ENCODE measurements at regions not wholly inside any gene's neighbourhood (a gene's known extent, or its start where the extent isn't known, plus 50 kb on each side); places are given as distances from the start of the nearest gene placed in this dataset.

- intact Hi-C loops (cut with DNase I) = no loop called here
- Histone ChIP-seq H3K27me3 (no peaks in the 10 kb centered on the region), H3K36me3 (no peaks in the 10 kb centered on the region), H3K27ac (no peak overlapping the region), H3K4me3 (no peak overlapping the region), H3K4me1 (ENCODE audit: insufficient read depth) (no peaks in the 10 kb centered on the region), H3K9me3 (no peaks in the 10 kb centered on the region)
- 85 to 88% (median 88%) methylated on average over 6 of the region's 6 CpGs for WGBS, 3 donors
- TF ChIP-seq EP300 (IDR thresholded peaks at IDR 0.05) (no peak), POLR2A (IDR thresholded peaks at IDR 0.05) (no peak), CTCF (IDR thresholded peaks at IDR 0.05) (no peak)
- no peak for DNase-seq
Observed at GRCh38 chr2:64780041-64780440, 126.3 kb upstream of the SERTAD2 start.

DNA sequence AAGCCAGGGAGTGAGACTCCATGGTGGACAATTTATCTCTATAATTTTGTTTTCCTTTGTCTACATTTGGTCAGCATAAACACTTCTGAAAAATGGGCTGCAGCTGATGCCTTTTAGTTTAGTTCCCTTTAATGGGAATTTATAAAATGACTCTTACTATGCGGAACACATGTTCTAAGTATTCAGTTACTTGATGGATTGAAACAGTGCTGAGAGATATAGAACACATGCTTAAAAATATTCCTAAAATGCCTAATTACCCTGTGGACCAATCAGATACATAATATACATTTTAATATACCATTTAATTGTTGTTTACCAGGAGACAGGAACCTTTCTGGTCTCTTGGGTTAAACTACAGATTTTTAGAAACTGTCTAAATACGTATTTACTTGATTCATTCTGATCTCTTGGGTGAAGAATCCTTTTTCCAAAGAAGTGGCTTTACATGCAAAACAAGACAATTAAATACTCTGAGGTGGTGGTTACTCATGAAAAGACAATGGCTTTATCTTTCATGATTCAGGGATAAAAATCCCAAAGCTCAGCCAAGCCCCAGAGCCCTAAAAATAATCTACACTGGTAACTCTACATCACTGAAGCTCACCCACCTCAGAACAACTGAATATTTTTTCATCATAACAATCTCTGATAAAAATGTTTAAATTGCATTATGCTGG lies 128.1 kb upstream of the SERTAD2 start:
- intact Hi-C loops (cut with DNase I) = no loop called here
- no peaks in the 10 kb centered on the region for H3K4me1 ChIP-seq (ENCODE audit: insufficient read depth)
- no peaks in the 10 kb centered on the region for H3K9me3 ChIP-seq
- H3K4me3 ChIP-seq = no peak overlapping the region
- no peak overlapping the region for H3K27ac ChIP-seq
- H3K27me3 ChIP-seq = no peaks in the 10 kb centered on the region
- DNase-seq = no peak
- TF ChIP-seq POLR2A (IDR thresholded peaks at IDR 0.05) (no peak), EP300 (IDR thresholded peaks at IDR 0.05) (no peak), CTCF (IDR thresholded peaks at IDR 0.05) (no peak)
- no peaks in the 10 kb centered on the region for H3K36me3 ChIP-seq
- 90 to 96% (median 95%) methylated on average over 2 of the region's 2 CpGs for WGBS, 3 donors

DNA sequence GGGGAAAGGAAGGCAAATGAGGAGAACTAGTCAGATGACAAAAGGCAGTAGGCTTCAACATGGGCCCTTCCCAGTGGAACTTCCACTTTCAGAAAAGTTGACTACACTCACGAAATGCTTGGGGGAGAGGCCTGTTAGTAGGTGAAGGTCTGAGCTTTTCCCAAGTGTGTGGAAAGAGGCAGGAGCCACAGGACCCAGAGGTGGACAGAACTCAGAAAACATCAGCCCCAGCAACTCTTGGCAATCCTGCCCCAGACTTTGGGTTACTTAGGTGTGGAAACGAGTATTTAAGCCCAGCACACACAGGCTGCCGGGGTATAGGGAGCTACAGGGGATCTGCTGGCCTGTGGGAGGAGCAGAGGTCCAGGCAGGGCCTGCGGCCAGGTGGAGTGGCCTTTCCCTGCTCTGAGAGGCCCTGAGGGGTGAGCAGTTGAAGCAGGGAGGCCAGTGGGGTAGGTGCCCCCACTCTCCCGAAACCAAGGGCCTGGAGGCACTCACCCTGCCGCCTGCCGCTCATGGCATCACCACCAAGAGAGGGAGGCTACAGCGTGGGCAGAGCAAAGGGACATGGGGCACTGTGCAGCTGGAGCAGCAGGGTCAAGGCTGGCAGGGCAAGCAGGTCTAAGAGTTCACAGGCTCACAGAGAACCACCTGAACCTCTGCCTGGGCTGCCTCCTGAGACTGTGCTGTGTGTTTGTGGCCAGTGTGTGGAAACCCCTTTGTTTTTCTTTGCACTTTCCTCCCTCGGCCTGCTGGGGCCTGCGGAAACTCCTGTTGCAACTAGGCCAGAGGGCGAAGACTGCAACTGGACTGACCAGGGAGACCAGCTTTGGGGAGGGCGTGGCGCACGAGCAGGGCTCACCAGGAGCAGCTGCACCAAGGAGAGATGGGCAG lies 130.7 kb upstream of the SERTAD2 start:
- 88 to 93% (median 90%) methylated on average over 11 to 14 of the region's 14 CpGs for WGBS, 3 donors
- no peak overlapping the region for H3K4me3 ChIP-seq
- no peak for DNase-seq
- no peaks in the 10 kb centered on the region for H3K4me1 ChIP-seq (ENCODE audit: insufficient read depth)
- no peaks in the 10 kb centered on the region for H3K9me3 ChIP-seq
- intact Hi-C loops (cut with DNase I) = no loop called here
- H3K27ac ChIP-seq = no peak overlapping the region
- TF ChIP-seq CTCF (IDR thresholded peaks at IDR 0.05) (no peak), POLR2A (IDR thresholded peaks at IDR 0.05) (no peak), EP300 (IDR thresholded peaks at IDR 0.05) (no peak)
- H3K36me3 ChIP-seq = no peaks in the 10 kb centered on the region
- H3K27me3 ChIP-seq = no peaks in the 10 kb centered on the region

DNA sequence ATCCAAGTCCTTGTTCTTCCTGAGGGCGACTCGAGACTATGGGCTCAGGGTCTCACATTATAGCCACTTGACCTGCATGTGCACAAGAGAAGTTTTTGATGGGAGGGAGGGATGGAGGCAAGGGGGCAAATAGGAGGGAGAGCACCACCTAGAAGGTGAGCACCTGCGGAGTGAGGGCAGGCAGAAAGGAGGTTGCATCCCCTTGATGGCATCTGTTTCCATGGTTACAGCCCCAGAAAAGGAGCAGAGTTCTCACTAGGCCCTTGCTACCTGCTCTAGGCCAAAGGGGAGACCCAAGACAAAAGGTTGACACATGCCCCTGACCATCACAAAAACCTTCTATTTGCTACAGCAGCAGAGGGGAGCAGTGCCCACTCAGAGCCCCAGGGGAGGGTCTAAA lies 131.5 kb upstream of the SERTAD2 start:
- Histone ChIP-seq H3K27me3 (no peaks in the 10 kb centered on the region), H3K9me3 (no peaks in the 10 kb centered on the region), H3K4me3 (no peak overlapping the region), H3K4me1 (ENCODE audit: insufficient read depth) (no peaks in the 10 kb centered on the region), H3K36me3 (no peaks in the 10 kb centered on the region), H3K27ac (no peak overlapping the region)
- intact Hi-C loops (cut with DNase I) = no loop called here
- WGBS, 3 donors = 93 to 98% (median 98%) methylated on average over 3 of the region's 3 CpGs
- no peak for TF ChIP-seq POLR2A (IDR thresholded peaks at IDR 0.05)
- TF ChIP-seq CTCF (IDR thresholded peaks at IDR 0.05) = no peak
- no peak for TF ChIP-seq EP300 (IDR thresholded peaks at IDR 0.05)
- no peak for DNase-seq
